OCI-LY1 (cell line): ENCODE measurements at regions not wholly inside any gene's neighbourhood (a gene's known extent, or its start where the extent isn't known, plus 50 kb on each side); places are given as distances from the start of the nearest gene placed in this dataset.

Experiments
- H2AFZ ChIP-seq: fragments of 200-600 bp; sonication (generic), shearing (Covaris generic); 2 replicates; pipeline ENCODE4 v1.6.0; 2014; ENCODE audit warnings: antibody characterized with exemption, mild to moderate bottlenecking, low read length
- H3F3A ChIP-seq: fragments of 200-600 bp; sonication (generic), shearing (Covaris generic); 2 replicates; pipeline ENCODE4 v1.6.0; 2014; ENCODE audit warnings: mild to moderate bottlenecking, antibody characterized with exemption, low read length, moderate library complexity; ENCODE audit not compliant: insufficient read depth
- H3K27ac ChIP-seq: fragments of 200-600 bp; sonication (generic); 2 replicates; pipeline ENCODE4 v1.5.1; 2014; ENCODE audit warnings: low read length, mixed run types, mild to moderate bottlenecking, low read depth; ENCODE audit not compliant: poor library complexity, severe bottlenecking
- H3K27me3 ChIP-seq: fragments of 200-600 bp; sonication (generic); 2 replicates; pipeline ENCODE4 v1.6.0; 2014; ENCODE audit warnings: antibody characterized with exemption, mild to moderate bottlenecking, low read length, moderate library complexity; ENCODE audit not compliant: insufficient read depth
- H3K36me3 ChIP-seq: fragments of 200-600 bp; sonication (generic); 2 replicates; pipeline ENCODE4 v1.6.1; 2014; ENCODE audit warnings: mild to moderate bottlenecking, antibody characterized with exemption, low read length, moderate library complexity, mixed read lengths; ENCODE audit not compliant: insufficient read depth
- H3K4me1 ChIP-seq: fragments of 200-600 bp; sonication (generic); 2 replicates; pipeline ENCODE4 v1.5.1; 2014; ENCODE audit warnings: mild to moderate bottlenecking, low read length, moderate library complexity; ENCODE audit not compliant: insufficient read depth, severe bottlenecking
- H3K4me2 ChIP-seq: fragments of 200-600 bp; sonication (generic), shearing (Covaris generic); 2 replicates; pipeline ENCODE4 v1.6.1; 2014; ENCODE audit warnings: low read length
- H3K4me3 ChIP-seq: fragments of 200-600 bp; sonication (generic); 2 replicates; pipeline ENCODE4 v1.5.1; 2014; ENCODE audit warnings: low read length, low read depth, mild to moderate bottlenecking, mixed read lengths; ENCODE audit not compliant: poor library complexity, severe bottlenecking
- H3K79me2 ChIP-seq: fragments of 200-600 bp; shearing (Covaris generic); 2 replicates; pipeline ENCODE4 v1.6.1; 2016; ENCODE audit warnings: mixed run types, low read length, mixed read lengths; ENCODE audit not compliant: insufficient read depth
- H3K9ac ChIP-seq: fragments of 200-600 bp; sonication (generic), shearing (Covaris generic); 2 replicates; pipeline ENCODE4 v1.6.1; 2014; ENCODE audit warnings: mild to moderate bottlenecking, low read length, mixed read lengths
- H3K9me2 ChIP-seq: fragments of 200-600 bp; sonication (generic), shearing (Covaris generic); 2 replicates; pipeline ENCODE4 v1.6.1; 2014; ENCODE audit warnings: low read depth, mild to moderate bottlenecking, low read length, mixed read lengths
- H3K9me3 ChIP-seq: fragments of 200-600 bp; shearing (Covaris generic); 2 replicates; pipeline ENCODE4 v1.6.1; 2014; ENCODE audit warnings: low read length, mixed read lengths
- H4K20me1 ChIP-seq: fragments of 200-600 bp; sonication (generic), shearing (Covaris generic); 2 replicates; pipeline ENCODE4 v1.6.0; 2016; ENCODE audit warnings: mild to moderate bottlenecking, low read length; ENCODE audit not compliant: insufficient read depth
- EZH2 ChIP-seq: fragments of 200-600 bp; sonication (generic), shearing (Covaris generic); IDR thresholded peaks from 2 replicates; pipeline ENCODE4 v1.8.0; 2017; ENCODE audit warnings: borderline replicate concordance, mixed run types, mild to moderate bottlenecking, antibody characterized with exemption, low read length, moderate library complexity, mixed read lengths
- TF ChIP-seq, protein P1 (sequence below): fragments of 200-600 bp; sonication (generic), shearing (Covaris generic); IDR thresholded peaks from 2 replicates; pipeline ENCODE4 v1.5.1; 2017; ENCODE audit warnings: mild to moderate bottlenecking, antibody characterized with exemption, low read length, moderate library complexity, mixed read lengths

DNA sequence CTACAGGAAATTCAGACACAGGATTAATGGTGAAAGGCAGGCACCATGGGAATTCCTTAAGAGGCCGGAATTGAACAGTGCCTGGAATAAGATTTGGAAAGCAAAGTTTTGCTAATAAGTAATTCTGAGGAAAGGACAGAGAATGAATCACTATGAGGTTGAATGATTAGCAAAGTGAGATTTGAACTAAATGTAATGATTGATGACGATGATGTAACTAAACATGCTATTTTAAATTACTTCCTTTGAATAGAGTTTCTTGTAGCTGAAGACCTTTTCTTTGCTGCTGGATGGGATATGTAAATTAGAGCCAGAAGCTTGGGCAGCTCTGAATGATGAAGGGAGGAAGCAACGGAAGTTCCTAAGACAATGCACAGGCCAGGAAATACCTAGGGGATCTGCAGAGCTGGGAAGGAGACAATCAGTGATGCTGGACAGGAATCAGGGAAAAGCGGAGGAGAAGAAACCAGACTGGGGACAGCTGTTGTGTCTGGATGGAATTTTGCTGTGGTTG, 482.0 kb downstream of the PSAT1 start:
- H3K4me1 ChIP-seq, result no peaks in the 10 kb centered on the region
- H3K9me2 ChIP-seq, result no peaks in the 10 kb centered on the region
- TF ChIP-seq, protein P1, sequence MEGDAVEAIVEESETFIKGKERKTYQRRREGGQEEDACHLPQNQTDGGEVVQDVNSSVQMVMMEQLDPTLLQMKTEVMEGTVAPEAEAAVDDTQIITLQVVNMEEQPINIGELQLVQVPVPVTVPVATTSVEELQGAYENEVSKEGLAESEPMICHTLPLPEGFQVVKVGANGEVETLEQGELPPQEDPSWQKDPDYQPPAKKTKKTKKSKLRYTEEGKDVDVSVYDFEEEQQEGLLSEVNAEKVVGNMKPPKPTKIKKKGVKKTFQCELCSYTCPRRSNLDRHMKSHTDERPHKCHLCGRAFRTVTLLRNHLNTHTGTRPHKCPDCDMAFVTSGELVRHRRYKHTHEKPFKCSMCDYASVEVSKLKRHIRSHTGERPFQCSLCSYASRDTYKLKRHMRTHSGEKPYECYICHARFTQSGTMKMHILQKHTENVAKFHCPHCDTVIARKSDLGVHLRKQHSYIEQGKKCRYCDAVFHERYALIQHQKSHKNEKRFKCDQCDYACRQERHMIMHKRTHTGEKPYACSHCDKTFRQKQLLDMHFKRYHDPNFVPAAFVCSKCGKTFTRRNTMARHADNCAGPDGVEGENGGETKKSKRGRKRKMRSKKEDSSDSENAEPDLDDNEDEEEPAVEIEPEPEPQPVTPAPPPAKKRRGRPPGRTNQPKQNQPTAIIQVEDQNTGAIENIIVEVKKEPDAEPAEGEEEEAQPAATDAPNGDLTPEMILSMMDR, result no peak
- TF ChIP-seq EZH2, result no peak
- H3K36me3 ChIP-seq, result no peaks in the 10 kb centered on the region
- H3K9ac ChIP-seq, result no peak overlapping the region
- no peaks in the 10 kb centered on the region for H3F3A ChIP-seq
- no peaks in the 10 kb centered on the region for H4K20me1 ChIP-seq
- H3K27me3 ChIP-seq, result no peaks in the 10 kb centered on the region
- no peak overlapping the region for H3K4me3 ChIP-seq
- H3K9me3 ChIP-seq, result no peaks in the 10 kb centered on the region
- H3K4me2 ChIP-seq, result no peak overlapping the region
- H2AFZ ChIP-seq, result no peak overlapping the region
- H3K27ac ChIP-seq, result no peak overlapping the region
- H3K79me2 ChIP-seq, result no peaks in the 10 kb centered on the region

DNA sequence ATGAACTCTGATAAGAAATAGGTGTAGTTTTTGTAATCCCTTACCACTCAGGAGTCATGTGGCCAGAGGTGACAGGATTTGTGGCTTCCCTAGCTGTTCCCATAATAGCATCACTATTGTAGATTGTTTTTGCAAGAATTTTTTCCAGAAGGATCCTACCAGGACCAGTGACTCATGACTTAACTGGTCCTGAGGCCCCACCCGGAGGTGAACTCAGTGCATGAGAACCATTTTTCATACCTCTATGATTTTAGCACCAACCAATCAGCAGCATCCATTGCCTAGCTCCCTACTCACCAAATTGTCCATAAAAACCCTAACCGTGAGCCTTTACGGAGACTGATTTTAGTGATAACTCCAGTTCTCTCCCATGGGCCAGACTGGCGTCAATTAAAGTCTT, 484.8 kb downstream of the PSAT1 start:
- no peaks in the 10 kb centered on the region for H3K79me2 ChIP-seq
- H3K36me3 ChIP-seq, result no peaks in the 10 kb centered on the region
- H3F3A ChIP-seq, result no peaks in the 10 kb centered on the region
- H3K9me3 ChIP-seq, result no peaks in the 10 kb centered on the region
- H3K27ac ChIP-seq, result no peak overlapping the region
- H4K20me1 ChIP-seq, result no peaks in the 10 kb centered on the region
- H3K9me2 ChIP-seq, result no peaks in the 10 kb centered on the region
- no peaks in the 10 kb centered on the region for H3K4me1 ChIP-seq
- no peak overlapping the region for H3K4me2 ChIP-seq
- H3K9ac ChIP-seq, result no peak overlapping the region
- no peaks in the 10 kb centered on the region for H3K27me3 ChIP-seq
- H2AFZ ChIP-seq, result no peak overlapping the region
- TF ChIP-seq EZH2, result no peak
- TF ChIP-seq, protein P1, result no peak
- no peak overlapping the region for H3K4me3 ChIP-seq

DNA sequence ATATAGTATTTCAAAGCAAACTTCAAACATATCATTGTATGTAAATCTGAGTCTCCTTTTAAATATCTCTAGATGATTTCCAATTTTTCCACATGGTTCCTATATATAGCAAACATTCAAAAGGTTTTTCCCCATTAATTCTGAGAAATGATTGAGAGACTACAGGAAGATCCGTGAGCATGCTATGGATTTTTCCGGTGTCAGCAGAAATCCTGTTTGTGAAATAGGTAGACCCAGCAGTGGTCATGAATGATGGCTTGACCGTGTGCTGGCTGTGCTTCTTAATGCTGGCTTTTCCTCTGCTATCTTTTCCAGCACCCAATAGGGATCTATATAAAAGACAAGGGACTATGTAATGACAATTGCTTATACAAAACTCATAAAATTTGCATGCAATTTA, 485.3 kb downstream of the PSAT1 start:
- Histone ChIP-seq H3K9me3 (no peaks in the 10 kb centered on the region), H3K4me1 (no peaks in the 10 kb centered on the region), H2AFZ (no peak overlapping the region), H3K27ac (no peak overlapping the region), H3K9me2 (no peaks in the 10 kb centered on the region), H3K4me2 (no peak overlapping the region), H3K9ac (no peak overlapping the region), H3K27me3 (no peaks in the 10 kb centered on the region), H4K20me1 (no peaks in the 10 kb centered on the region), H3K36me3 (no peaks in the 10 kb centered on the region), H3K4me3 (no peak overlapping the region), H3K79me2 (no peaks in the 10 kb centered on the region), H3F3A (no peaks in the 10 kb centered on the region)
- no peak for TF ChIP-seq EZH2
- TF ChIP-seq, protein P1, result no peak
